K562 (cell line): ENCODE measurements at regions not wholly inside any gene's neighbourhood (a gene's known extent, or its start where the extent isn't known, plus 50 kb on each side); places are given as distances from the start of the nearest gene placed in this dataset.

Source experiments
- EZH2 ChIP-seq: IDR thresholded peaks from 2 replicates; pipeline ENCODE4 v1.6.1; 2012; ENCODE audit warnings: low read depth, mild to moderate bottlenecking, inconsistent platforms, low read length, borderline replicate concordance
- POLR2A ChIP-seq: fragments of 450-650 bp; conservative IDR thresholded peaks from 2 replicates; pipeline ENCODE4 v1.6.1; 2016
- RAD21 ChIP-seq, 2 experiments: fragments of 250-450 bp in 1 of 2; fragments of 450-650 bp in 1 of 2; sonication (Bioruptor Pico) in 1 of 2; formaldehyde crosslinking in 1 of 2; IDR thresholded peaks in 1 of 2; conservative IDR thresholded peaks in 1 of 2; 2 replicates each; pipeline versions ENCODE4 v1.4.0 to v1.8.0; 2020 to 2022; ENCODE audit warnings: mild to moderate bottlenecking in 2 of 2, moderate library complexity in 1 of 2
- ZNF253 ChIP-seq: fragments of 250-450 bp; sonication (Bioruptor Pico); conservative IDR thresholded peaks from 2 replicates; pipeline ENCODE4 v1.6.1; 2021; ENCODE audit warnings: mild to moderate bottlenecking

DNA sequence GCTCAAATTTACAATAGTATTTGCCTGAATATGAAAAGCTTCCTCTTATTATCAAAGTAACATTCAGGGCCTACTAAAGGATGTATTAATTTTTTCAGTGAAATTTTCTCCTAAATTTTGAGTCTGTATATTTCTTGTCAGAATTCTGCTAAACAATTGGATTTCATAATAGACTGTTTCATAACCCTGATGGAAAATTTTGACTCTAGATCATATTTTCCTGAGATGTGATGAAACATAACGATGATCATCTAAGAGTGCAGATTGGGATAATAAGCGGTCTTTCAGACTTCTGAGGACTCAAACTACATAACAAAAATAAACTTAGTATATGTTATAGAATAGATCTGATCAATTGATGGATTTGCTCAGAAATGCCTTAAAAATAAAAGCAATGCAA is 574.5 kb upstream of the TBL1XR1 start:
- TF ChIP-seq ZNF253 (CRISPR knock-in tag) (no peak), EZH2 (no peak), RAD21 (CRISPR knock-in tag; conservative IDR thresholded peaks at IDR 0.05 in 1 of 2, IDR thresholded peaks at IDR 0.05 in 1 of 2) (no peak), POLR2A (no peak)
